Left lung (tissue), 4 donors: ENCODE measurements at regions not wholly inside any gene's neighbourhood (a gene's known extent, or its start where the extent isn't known, plus 50 kb on each side); places are given as distances from the start of the nearest gene placed in this dataset.
A peak's percentile ranks its signal among the peaks of the same experiment; 100 is the strongest.

Experiments used
- ATAC-seq: fragments of 200-7000 bp; cut with Tn5 transposase; one replicate; pipeline ENCODE4 v1.9.1; 2020; ENCODE audit warnings: moderate library complexity
- DNase-seq, 4 donors: peaks; one replicate each; pipeline ENCODE4 v3.0.0-alpha.2; 2013 to 2020
- H3K27ac ChIP-seq, 2 donors: fragments of 200-600 bp; sonication (generic) in 1 of 2; one replicate each; pipeline versions ENCODE4 v1.5.0 to v1.8.0; 2020 to 2021
- H3K27me3 ChIP-seq, 2 donors: fragments of 200-600 bp; sonication (generic) in 1 of 2; one replicate each; pipeline versions ENCODE4 v1.5.0 to v1.8.0; 2020 to 2021
- H3K36me3 ChIP-seq, 2 donors: fragments of 200-600 bp; sonication (generic) in 1 of 2; one replicate each; pipeline versions ENCODE4 v1.5.0 to v1.8.0; 2020 to 2021
- H3K4me1 ChIP-seq, 2 donors: fragments of 200-600 bp; one replicate each; pipeline ENCODE4 v1.8.0; 2021
- H3K4me3 ChIP-seq, 2 donors: fragments of 200-600 bp; sonication (generic) in 1 of 2; one replicate each; pipeline versions ENCODE4 v1.5.0 to v1.8.0; 2020 to 2021; ENCODE audit warnings: mild to moderate bottlenecking in 1 of 2
- H3K9me3 ChIP-seq, 2 donors: fragments of 200-600 bp; sonication (generic) in 1 of 2; one replicate each; pipeline versions ENCODE4 v1.5.0 to v1.8.0; 2020 to 2021
- CTCF ChIP-seq, 2 donors: fragments of 200-600 bp; sonication (generic) in 1 of 2; IDR thresholded peaks; one replicate each; pipeline versions ENCODE4 v1.5.0 to v1.8.0; 2021; ENCODE audit warnings: antibody characterized with exemption in 2 of 2
- intact Hi-C, 2 donors: fragments of 100-400 bp; cut with DNase I; formaldehyde crosslinking; loops; one replicate each; pipeline versions ENCODE4 v1.11.2 to v1.14.2; 2022
- donor health status: DM: no; HTN: yes; CAD: no.
- donor health status: DM: no; HTN: no; CAD: no.

DNA sequence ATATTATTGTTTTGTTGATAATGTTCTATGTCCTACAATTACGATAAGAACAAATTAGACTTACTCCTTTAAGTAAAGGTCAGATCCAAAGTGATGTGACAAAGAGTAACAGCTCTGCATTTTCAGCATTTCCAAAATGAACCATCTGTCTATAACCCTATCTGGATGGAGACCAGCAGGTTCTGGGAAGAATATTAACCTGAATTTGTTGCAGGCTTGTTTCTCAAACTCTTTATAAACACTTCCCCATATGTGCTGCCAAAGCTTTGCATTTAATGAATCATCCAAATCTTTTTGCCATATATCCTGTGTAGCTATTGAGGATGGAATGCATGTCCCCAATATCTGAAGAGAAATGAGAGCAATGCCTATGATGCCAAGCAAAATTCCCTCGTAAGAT is 198.9 kb upstream of the SLC27A6 start:
- no peak for DNase-seq
- intact Hi-C loops: no loop called here
- H3K27ac ChIP-seq: no peak overlapping the region
- no peak for ATAC-seq
- no peak for TF ChIP-seq CTCF (IDR thresholded peaks at IDR 0.05)
- no peaks in the 10 kb centered on the region for H3K27me3 ChIP-seq
- H3K36me3 ChIP-seq: no peaks in the 10 kb centered on the region
- H3K4me1 ChIP-seq: no peaks in the 10 kb centered on the region
- H3K4me3 ChIP-seq: no peak overlapping the region
- no peaks in the 10 kb centered on the region for H3K9me3 ChIP-seq

DNA sequence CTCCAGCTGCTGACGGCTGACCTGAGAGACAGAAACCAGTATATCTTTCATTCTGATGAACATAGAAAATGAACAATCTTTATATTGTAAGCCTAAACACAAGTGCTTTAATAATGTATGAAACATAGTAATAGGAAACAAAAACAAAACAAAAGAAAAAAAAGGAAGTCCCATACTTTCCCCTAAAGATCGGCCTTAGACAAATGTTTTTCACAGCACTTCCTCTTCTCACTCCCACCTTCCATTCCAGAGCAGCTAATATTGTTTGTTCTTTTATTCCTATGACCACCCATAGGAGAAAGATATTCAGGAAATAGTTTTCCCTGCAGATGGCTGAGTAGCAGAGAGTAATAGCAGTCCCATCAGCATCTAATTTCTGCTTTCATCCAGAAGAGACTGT is 194.4 kb upstream of the SLC27A6 start:
- TF ChIP-seq CTCF (IDR thresholded peaks at IDR 0.05): no peak
- no peak overlapping the region for H3K27ac ChIP-seq
- H3K9me3 ChIP-seq: no peaks in the 10 kb centered on the region
- no peaks in the 10 kb centered on the region for H3K4me1 ChIP-seq
- DNase-seq (no peak), ATAC-seq (no peak)
- intact Hi-C loops: no loop called here
- H3K36me3 ChIP-seq: no peaks in the 10 kb centered on the region
- H3K4me3 ChIP-seq: no peak overlapping the region
- no peaks in the 10 kb centered on the region for H3K27me3 ChIP-seq

GRCh38 chr5:128772356-128772755 is 192.9 kb upstream of the SLC27A6 start:
- no peak for TF ChIP-seq CTCF (IDR thresholded peaks at IDR 0.05)
- DNase-seq: no peak
- no peaks in the 10 kb centered on the region for H3K4me1 ChIP-seq
- no peaks in the 10 kb centered on the region for H3K36me3 ChIP-seq
- H3K9me3 ChIP-seq: no peaks in the 10 kb centered on the region
- ATAC-seq: no peak
- intact Hi-C loops: no loop called here
- no peak overlapping the region for H3K4me3 ChIP-seq
- no peak overlapping the region for H3K27ac ChIP-seq
- H3K27me3 ChIP-seq: no peaks in the 10 kb centered on the region

DNA sequence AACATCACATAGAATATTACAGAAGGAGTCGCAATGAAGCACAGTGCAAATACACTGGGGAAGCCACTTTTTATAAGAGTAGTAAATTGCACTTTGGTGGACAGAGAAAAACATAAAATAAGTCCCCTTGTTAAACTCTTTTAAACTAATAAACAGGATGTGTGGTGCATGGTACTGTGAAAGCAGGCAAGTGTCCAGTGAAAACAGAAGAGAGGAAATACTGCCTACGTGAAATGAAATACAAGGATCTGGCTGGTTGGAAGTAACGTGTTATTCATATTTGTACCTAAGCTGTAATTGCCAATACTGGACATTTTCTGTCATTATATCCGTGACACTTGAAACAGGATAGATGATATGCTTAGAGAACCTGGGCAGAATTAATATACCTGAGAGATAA is 191.9 kb upstream of the SLC27A6 start:
- TF ChIP-seq CTCF (IDR thresholded peaks at IDR 0.05): no peak
- DNase-seq (no peak), ATAC-seq (no peak)
- Histone ChIP-seq H3K4me3 (no peak overlapping the region), H3K4me1 (no peaks in the 10 kb centered on the region), H3K27me3 (no peaks in the 10 kb centered on the region), H3K27ac (no peak overlapping the region), H3K9me3 (no peaks in the 10 kb centered on the region), H3K36me3 (no peaks in the 10 kb centered on the region)
- intact Hi-C loops: no loop called here

DNA sequence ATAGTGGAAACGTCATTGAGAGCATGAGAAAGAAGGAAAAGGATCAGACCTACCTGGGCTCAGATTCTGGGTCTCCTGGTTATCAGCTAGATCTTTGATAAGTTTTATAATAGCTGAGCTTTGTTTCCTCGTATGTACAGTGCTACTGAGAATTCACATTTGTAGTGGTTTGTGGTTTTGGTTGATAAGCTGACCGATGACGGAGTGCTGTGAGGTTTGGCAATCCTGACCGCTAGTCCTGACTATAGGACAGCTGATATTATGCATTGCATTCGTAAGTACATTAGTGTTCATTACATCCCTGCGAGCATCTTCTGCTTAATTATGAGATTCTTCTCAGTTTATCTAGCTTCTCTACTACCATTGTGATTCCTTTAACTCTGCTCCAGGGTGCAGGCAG is 190.7 kb upstream of the SLC27A6 start:
- Histone ChIP-seq H3K36me3 (no peaks in the 10 kb centered on the region), H3K4me1 (no peaks in the 10 kb centered on the region), H3K27me3 (no peaks in the 10 kb centered on the region), H3K27ac (no peak overlapping the region), H3K4me3 (no peak overlapping the region), H3K9me3 (no peaks in the 10 kb centered on the region)
- peak; percentile 21 for ATAC-seq
- no peak for DNase-seq
- intact Hi-C loops: no loop called here
- no peak for TF ChIP-seq CTCF (IDR thresholded peaks at IDR 0.05)
